GM18907 (cell line): ENCODE measurements at regions not wholly inside any gene's neighbourhood (a gene's known extent, or its start where the extent isn't known, plus 50 kb on each side); places are given as distances from the start of the nearest gene placed in this dataset.

Source experiments
- ATAC-seq: cut with Tn5 transposase; IDR thresholded peaks from one replicate; pipeline ENCODE4 v1.9.1; 2021; ENCODE audit warnings: mild to moderate bottlenecking, moderate library complexity; ENCODE audit not compliant: unreplicated experiment

GRCh38 chr22:48661984-48662383 lies 1165.7 kb downstream of the BRD1 start:
- no peak for ATAC-seq

GRCh38 chr22:48660790-48661740 lies 1166.6 kb downstream of the BRD1 start:
- no peak for ATAC-seq

- no peak for ATAC-seq
Observed at GRCh38 chr22:48660104-48660789, 1167.4 kb downstream of the BRD1 start.

GRCh38 chr22:48659404-48659996 lies 1168.2 kb downstream of the BRD1 start:
- no peak for ATAC-seq

GRCh38 chr22:48658871-48659270 lies 1168.8 kb downstream of the BRD1 start:
- no peak for ATAC-seq

- no peak for ATAC-seq
Observed at GRCh38 chr22:48658246-48658645, 1169.4 kb downstream of the BRD1 start.

GRCh38 chr22:48654492-48654891 lies 1173.2 kb downstream of the BRD1 start:
- ATAC-seq: no peak

- ATAC-seq: no peak
Observed at GRCh38 chr22:48653929-48654328, 1173.7 kb downstream of the BRD1 start.

GRCh38 chr22:48653306-48653705 lies 1174.4 kb downstream of the BRD1 start:
- ATAC-seq: no peak

GRCh38 chr22:48652796-48653195 lies 1174.9 kb downstream of the BRD1 start:
- ATAC-seq: no peak

- ATAC-seq: no peak
Observed at GRCh38 chr22:48651981-48652538, 1175.6 kb downstream of the BRD1 start.

GRCh38 chr22:48651036-48651890 lies 1176.4 kb downstream of the BRD1 start:
- no peak for ATAC-seq

- ATAC-seq: no peak
Observed at GRCh38 chr22:48650323-48651035, 1177.2 kb downstream of the BRD1 start.

GRCh38 chr22:48649466-48649865 lies 1178.2 kb downstream of the BRD1 start:
- ATAC-seq: no peak

- no peak for ATAC-seq
Observed at GRCh38 chr22:48649031-48649430, 1178.6 kb downstream of the BRD1 start.

GRCh38 chr22:48647606-48648515 lies 1179.8 kb downstream of the BRD1 start:
- no peak for ATAC-seq

- no peak for ATAC-seq
Observed at GRCh38 chr22:48647051-48647450, 1180.6 kb downstream of the BRD1 start.

- no peak for ATAC-seq
Observed at GRCh38 chr22:48646216-48646925, 1181.3 kb downstream of the BRD1 start.
